ENCODE measurements at regions not wholly inside any gene's neighbourhood (a gene's known extent, or its start where the extent isn't known, plus 50 kb on each side); places are given as distances from the start of the nearest gene placed in this dataset.

DNA sequence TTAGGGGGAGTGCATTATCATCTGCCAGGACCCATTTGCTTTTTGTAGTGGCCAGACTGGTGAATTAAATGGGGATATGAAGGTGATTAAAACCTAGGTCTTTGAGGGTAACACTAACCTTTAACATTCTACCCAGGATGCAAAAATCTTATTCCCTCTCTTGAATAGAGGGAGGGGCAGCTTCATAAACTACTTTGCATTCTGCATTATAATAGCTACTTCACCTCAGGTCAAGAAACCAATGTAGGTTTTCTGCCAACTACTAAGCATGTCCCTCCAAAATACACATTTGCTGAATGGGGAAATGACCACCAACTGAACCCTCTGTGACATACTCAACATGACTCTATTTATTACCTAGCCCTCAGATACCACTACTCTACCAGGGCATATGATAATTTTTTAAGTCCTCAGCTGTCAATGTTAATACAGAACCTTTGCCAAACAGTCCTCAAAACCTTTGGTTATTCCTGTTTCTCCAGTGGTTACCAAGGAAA is 477.6 kb upstream of the CD180 start:
- no peak for TF ChIP-seq GATA3 (IDR thresholded peaks at IDR 0.05; ENCODE audit: low read depth, low read length)
- no peak for TF ChIP-seq GATA2 (IDR thresholded peaks at IDR 0.05; ENCODE audit: low read depth, low read length)

DNA sequence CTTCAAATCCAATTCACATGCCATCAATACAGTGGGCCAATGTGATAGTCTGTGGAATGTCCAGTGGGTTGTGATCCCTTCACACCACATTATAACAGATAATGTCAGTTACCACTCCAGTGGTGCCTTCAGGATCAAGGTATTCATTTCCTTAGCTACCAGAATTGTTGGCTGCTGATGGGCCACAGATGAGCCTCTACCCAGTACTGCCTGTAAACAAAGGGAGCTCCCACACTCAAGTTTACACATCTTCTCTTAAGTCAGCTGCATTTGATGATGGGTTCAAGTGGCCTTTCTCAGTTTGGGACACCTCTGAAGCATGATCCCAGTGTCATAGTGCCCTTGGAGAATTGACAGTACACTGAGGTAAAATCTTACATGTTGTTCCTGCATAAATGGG is 477.0 kb upstream of the CD180 start:
- no peak for TF ChIP-seq GATA2 (IDR thresholded peaks at IDR 0.05; ENCODE audit: low read depth, low read length)
- TF ChIP-seq GATA3 (IDR thresholded peaks at IDR 0.05; ENCODE audit: low read depth, low read length), result no peak

DNA sequence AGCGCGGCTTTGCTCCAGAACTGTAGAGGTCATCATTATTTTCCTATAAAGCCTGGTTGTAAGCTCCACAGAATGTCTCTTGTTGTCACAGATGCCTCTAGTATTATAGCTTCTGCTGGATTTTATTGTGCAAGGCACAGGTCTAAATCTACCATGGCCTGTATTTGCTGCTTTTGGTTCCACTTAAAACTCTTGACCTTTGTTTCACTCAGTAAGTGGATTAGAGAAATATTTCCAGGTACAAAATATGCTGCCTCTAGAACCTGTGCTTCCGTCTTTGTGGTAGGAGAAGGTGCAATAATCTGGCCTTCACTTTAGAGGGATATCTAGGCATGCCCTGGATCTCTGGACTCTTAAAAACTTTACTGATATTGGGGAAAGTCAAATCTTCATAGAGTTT is 476.6 kb upstream of the CD180 start:
- TF ChIP-seq GATA3 (IDR thresholded peaks at IDR 0.05; ENCODE audit: low read depth, low read length) (no peak), GATA2 (IDR thresholded peaks at IDR 0.05; ENCODE audit: low read depth, low read length) (no peak)

DNA sequence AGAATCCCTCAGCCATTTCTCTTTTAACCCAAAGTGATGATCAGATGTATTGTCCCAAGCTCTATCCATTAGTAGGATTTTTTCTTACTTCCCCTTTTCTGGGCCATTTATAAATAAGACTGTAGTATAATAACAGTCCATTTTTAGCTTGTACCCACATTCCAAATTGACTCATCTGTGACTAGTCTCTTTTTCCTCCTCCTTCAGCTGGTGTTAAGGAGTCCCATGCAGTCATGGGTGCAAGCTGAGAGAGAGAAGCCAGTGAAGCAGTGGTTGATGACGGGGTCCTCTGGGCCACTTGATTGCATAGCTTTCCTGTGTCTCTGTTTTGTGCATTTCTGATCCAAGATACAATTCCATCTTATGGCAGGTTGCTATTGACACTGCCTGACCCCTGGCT is 476.0 kb upstream of the CD180 start:
- TF ChIP-seq GATA3 (IDR thresholded peaks at IDR 0.05; ENCODE audit: low read depth, low read length) (no peak), GATA2 (IDR thresholded peaks at IDR 0.05; ENCODE audit: low read depth, low read length) (no peak)

DNA sequence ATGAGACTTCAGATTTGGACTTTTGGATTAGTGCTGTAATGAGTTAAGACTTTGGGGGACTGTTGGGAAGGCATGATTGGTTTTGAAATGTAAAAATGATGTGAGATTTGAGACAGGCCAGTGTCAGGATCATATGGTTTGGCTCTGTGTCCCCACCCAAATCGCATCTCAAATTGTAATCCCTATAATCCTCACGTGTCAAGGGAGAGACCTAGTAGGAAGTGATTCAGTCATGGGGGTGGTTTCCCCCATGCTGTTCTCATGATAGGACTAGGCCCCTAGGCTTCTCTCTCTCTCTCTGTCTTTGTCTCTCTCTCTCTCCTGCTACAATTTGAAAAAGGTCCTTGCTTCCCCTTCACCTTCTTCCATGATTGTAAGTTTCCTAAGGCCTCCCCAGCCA is 473.3 kb upstream of the CD180 start:
- TF ChIP-seq GATA2 (IDR thresholded peaks at IDR 0.05; ENCODE audit: low read depth, low read length), result no peak
- TF ChIP-seq GATA3 (IDR thresholded peaks at IDR 0.05; ENCODE audit: low read depth, low read length), result no peak

DNA sequence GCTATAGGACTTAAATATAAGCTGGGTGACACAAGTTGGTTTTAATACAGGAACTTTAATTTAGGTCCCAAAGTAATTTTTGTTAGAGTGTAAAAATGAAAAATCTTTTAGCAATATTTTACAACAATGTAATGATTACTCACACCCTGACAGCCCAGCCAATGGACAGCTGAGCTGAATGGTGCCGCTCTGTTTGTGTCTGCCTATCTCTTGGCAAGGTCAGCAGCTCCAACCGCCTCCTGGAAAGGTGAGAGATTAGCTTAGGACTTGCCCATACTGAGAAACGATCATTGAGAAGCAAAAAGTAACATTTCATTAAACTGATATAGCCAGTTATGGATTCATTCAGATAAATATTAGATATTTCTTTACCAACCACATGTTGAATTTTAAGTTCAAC is 463.6 kb upstream of the CD180 start:
- TF ChIP-seq GATA3 (IDR thresholded peaks at IDR 0.05; ENCODE audit: low read depth, low read length) (no peak), GATA2 (IDR thresholded peaks at IDR 0.05; ENCODE audit: low read depth, low read length) (no peak)

DNA sequence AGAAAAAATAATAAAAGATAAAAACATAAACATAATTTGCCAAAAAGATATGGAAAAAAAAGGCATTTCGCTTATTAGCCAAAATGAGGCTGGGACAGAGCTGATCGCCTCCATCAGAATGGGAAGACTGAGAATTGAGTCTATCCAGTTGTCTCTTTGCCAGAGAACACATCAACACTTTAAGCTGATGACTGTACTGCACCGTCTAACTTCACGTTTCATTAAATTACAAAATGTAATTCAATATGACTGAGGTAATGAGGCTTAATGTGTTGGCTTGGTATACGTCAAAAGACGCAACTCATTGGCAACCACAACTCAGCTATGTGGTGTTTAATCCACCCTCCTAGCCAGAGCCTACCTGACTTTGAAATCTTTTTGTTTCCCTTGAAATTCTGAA is 462.7 kb upstream of the CD180 start:
- TF ChIP-seq GATA2 (IDR thresholded peaks at IDR 0.05; ENCODE audit: low read depth, low read length) (no peak), GATA3 (IDR thresholded peaks at IDR 0.05; ENCODE audit: low read depth, low read length) (no peak)

DNA sequence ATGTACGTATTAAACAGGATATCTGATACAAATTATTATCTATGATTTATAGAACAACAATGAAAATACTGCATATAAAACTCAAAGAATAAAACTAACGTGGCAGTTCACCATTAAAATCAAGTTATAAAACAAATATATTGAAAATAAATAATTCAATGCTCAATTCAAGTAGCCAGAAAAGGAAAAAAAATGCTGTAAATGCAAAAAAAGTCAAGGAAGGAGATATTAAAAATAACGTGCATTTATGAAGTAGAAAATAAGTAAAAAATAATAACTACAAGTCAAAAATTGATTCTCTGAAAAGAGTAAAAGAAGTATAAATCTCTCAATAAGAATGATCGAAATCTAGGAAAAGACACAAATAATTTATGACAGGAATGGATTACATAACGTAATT is 460.5 kb upstream of the CD180 start:
- no peak for TF ChIP-seq GATA3 (IDR thresholded peaks at IDR 0.05; ENCODE audit: low read depth, low read length)
- TF ChIP-seq GATA2 (IDR thresholded peaks at IDR 0.05; ENCODE audit: low read depth, low read length), result no peak

DNA sequence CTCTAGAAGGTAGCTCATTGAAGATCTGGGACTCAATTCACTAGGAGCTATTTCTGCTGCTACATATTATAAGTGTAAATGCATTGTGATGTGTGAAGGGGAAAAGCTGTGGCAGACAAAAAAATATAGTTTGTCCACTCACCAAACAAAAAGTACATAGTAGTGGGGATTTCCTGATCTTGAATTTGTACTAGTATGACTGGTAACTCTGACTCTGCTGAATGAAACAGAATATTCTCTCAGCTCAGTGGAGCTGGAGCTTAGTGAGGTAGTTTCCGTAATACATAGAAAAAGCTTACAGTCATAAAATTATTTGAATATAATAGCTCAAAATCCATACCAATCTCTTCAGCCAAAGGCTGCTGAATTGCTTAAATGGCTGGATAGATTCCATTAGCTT is 455.6 kb upstream of the CD180 start:
- TF ChIP-seq GATA3 (IDR thresholded peaks at IDR 0.05; ENCODE audit: low read depth, low read length) (no peak), GATA2 (IDR thresholded peaks at IDR 0.05; ENCODE audit: low read depth, low read length) (no peak)

DNA sequence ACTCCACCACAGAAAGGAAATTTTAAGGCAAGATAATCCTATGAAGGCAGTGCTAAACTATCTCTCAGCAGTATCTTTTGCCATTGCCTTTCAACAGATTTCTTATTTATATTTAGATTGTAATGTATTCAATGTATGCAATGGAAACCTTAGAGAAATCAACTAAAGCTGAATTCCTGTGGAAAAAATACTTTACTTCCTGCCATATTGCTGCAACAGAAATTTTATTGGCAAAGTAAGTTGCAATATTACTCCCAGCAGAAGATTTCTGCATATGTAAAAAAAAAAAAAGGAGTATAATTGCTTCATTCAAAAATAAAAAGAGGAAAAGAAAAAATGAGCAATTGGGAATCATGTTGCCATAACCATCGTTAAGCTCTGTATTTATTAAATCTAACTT is 454.6 kb upstream of the CD180 start:
- TF ChIP-seq GATA3 (IDR thresholded peaks at IDR 0.05; ENCODE audit: low read depth, low read length) (no peak), GATA2 (IDR thresholded peaks at IDR 0.05; ENCODE audit: low read depth, low read length) (no peak)

DNA sequence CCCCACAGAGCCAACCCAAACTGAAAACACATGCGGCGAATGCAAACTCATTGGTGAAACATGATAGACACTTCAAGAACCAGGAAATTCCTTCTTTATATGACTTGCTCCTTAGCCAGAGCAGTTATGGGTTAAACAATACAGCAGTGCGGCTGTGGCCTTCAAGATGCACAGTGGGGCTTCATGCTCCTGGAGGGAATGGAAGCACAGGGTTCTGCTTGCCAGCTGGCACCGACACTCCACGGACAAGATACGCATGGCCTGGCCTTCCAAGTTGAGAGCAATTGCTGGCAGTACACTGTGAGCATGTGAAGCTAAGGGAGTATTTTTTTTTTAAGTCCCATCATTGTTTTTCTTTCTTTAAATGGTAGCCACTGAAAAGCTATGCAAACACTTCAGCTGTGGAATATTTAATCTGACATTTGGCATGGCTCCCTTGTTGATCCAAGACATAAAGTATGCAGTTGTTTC is 451.6 kb upstream of the CD180 start:
- no peak for TF ChIP-seq GATA2 (IDR thresholded peaks at IDR 0.05; ENCODE audit: low read depth, low read length)
- TF ChIP-seq GATA3 (IDR thresholded peaks at IDR 0.05; ENCODE audit: low read depth, low read length), result no peak

DNA sequence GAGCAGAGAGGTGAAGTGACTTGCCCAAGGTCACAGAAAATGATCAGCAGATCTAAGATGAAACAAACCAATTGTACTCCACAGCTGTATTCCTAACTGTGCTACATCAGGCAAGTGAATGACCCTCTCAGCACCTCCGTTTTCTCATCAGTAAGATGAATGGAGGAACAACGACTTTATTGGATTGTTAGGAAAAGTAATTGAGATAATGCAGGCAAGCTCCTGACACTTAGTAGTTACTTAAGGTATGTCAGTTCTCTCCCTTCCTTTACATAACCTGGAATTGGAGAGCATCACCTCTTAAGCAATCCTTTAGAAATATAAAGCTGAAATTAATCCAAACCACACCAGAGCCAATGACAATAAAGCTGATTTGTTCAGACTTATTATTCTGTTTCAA is 451.2 kb upstream of the CD180 start:
- TF ChIP-seq GATA3 (IDR thresholded peaks at IDR 0.05; ENCODE audit: low read depth, low read length) (no peak), GATA2 (IDR thresholded peaks at IDR 0.05; ENCODE audit: low read depth, low read length) (no peak)

DNA sequence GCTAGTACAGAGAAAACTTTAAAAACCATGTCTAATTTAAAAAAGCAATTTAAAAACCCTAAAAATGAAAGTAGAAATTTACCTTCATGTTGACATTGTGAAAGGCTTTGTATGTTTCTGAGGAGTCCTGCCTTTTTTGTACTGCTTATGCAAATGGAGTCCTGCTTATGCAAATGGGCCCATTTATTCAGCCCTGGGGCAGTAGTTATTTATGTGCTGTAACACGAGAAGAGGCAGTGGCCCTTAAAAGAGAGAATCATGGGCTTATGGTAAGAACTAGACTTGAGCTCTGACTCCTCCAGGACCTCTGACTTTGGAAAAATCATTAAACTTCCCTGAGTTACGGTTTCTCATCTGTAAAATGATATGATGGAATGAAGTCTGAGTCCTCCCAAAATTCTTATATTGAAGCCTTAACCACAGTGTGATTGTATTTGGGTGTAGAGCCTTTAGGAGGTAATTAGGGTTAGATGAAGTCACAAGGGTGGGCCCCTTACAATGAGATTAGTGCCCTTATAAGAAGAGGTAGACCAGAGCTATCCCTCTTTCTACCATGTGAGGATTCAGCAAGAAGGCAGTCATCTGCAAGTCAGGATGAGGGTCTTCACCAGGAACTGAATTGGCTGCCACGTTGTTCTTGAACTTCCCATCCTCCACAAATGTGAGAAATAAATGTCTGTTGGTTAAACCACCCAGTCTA is 447.8 kb upstream of the CD180 start:
- TF ChIP-seq GATA2 (IDR thresholded peaks at IDR 0.05; ENCODE audit: low read depth, low read length), result no peak
- TF ChIP-seq GATA3 (IDR thresholded peaks at IDR 0.05; ENCODE audit: low read depth, low read length), result no peak

DNA sequence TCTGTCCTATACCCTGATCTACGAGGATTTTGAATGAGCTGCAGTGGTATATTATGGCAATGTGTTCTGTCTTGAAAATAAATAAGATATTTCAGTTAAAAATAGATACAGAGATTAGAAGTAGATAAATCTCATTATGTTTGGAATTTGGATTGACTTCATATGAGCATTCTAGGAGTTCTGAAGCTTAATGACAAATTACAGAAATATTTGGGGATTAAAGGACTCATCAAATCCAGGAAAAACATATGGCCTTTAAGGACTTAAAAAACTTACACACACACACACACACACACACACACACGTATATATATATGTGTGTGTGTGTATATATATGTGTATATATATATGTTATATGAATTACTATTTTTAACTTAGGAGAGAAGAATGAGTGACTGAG is 446.9 kb upstream of the CD180 start:
- no peak for TF ChIP-seq GATA3 (IDR thresholded peaks at IDR 0.05; ENCODE audit: low read depth, low read length)
- TF ChIP-seq GATA2 (IDR thresholded peaks at IDR 0.05; ENCODE audit: low read depth, low read length), result no peak

DNA sequence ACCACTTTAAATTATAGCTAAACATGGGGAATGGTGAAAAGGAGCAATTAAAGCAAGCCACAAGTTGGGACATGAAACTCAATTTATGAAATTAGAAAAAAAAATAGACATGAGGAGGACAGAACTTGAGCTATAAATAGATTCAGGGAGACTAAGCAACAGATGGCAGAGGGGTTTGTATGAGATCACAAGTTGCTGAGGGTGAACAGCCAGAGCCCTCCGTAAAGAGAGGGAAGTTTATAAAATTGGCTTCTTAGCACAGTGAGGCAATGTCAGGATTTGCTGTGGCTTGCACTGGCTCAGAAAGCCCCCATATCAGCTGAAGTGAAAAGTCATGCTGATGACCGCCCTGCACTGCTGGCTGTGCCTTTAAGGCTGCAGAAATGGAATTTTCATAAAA is 443.4 kb upstream of the CD180 start:
- no peak for TF ChIP-seq GATA3 (IDR thresholded peaks at IDR 0.05; ENCODE audit: low read depth, low read length)
- TF ChIP-seq GATA2 (IDR thresholded peaks at IDR 0.05; ENCODE audit: low read depth, low read length), result no peak

DNA sequence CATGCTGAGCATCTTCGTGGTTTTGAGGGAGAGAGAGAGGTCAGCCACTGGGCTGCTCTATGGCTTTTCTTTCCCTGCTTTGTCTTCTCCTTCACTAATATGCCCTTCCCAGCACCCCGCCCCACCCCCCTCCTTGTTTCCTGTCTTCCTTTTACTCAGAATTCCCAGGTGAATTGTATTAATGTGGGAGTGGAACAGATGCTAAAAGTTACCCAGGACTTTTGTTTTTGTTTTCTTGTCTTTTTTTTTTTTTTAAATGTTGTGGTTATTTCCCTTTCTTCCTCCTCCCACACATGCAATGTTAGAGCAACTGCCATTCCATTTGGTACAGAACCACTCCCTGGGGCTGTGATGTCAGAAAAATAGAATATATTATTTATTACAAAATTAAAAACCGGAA is 442.7 kb upstream of the CD180 start:
- TF ChIP-seq GATA2 (IDR thresholded peaks at IDR 0.05; ENCODE audit: low read depth, low read length), result no peak
- no peak for TF ChIP-seq GATA3 (IDR thresholded peaks at IDR 0.05; ENCODE audit: low read depth, low read length)
